Ureter (tissue), 1 donor: ENCODE measurements at regions not wholly inside any gene's neighbourhood (a gene's known extent, or its start where the extent isn't known, plus 50 kb on each side); places are given as distances from the start of the nearest gene placed in this dataset.

ENCODE experiments used
- DNase-seq: peaks from one replicate; pipeline ENCODE4 v3.0.0-alpha.2; 2020; ENCODE audit warnings: low spot score
- donor health status: DM: yes; HTN: yes; CAD: no.

DNA sequence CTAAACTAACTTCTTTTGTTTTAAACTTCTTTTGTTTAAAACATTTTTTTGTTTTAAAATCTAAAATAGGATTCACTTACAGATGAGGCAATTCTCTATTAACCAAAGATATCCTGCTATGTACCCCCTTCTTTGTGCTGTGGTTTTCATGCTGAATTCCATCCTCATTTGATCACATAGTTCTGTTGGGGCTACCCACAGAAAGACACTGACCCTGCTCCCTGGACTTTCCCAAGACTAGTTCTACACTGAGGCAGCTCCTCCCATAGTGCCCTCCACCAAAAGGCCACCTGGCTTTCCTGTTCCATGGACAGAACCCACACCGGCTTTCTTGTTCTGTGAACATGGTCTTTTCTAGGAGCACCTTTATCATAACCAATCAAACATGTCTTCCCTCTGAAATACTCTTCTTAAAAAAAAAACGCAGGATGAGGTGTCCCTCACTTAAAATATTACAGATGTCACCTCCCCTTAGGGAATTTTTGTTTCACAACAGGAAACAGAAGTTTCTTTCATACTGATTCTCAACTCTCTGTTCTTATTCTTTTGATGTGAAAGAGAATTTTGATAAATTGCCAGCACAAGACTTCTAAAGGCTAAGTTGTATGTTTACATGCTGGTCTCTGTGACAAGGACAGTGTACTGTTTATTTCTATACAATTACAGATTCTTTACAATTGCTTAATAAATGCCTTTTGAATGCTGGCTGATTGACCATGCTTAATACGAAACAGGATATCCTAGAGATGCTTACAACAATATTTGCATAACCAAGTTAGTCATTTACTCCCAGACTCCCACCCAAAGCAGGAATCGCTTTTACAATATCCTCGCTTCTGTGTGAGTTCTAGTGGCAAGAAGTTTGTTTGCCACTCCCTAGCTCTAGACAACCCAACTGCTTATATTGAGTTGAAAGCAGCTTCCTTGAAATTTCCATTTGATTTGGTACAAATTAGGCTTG, 300.4 kb downstream of the DTWD2 start:
- DNase-seq: no peak

- DNase-seq: no peak
Observed at GRCh38 chr5:118687100-118687499, 301.2 kb downstream of the DTWD2 start.

- no peak for DNase-seq
Observed at GRCh38 chr5:118681655-118682054, 306.7 kb downstream of the DTWD2 start.

GRCh38 chr5:118679264-118679940, 308.9 kb downstream of the DTWD2 start:
- DNase-seq: no peak

GRCh38 chr5:118678746-118679145, 309.6 kb downstream of the DTWD2 start:
- no peak for DNase-seq

- no peak for DNase-seq
Observed at GRCh38 chr5:118675247-118675646, 313.1 kb downstream of the DTWD2 start.

GRCh38 chr5:118657576-118657975, 330.8 kb downstream of the DTWD2 start:
- DNase-seq: no peak

- no peak for DNase-seq
Observed at GRCh38 chr5:118653872-118654271, 334.5 kb downstream of the DTWD2 start.

- no peak for DNase-seq
Observed at GRCh38 chr5:118653183-118653582, 335.2 kb downstream of the DTWD2 start.

GRCh38 chr5:118651002-118651401, 337.3 kb downstream of the DTWD2 start:
- DNase-seq: no peak

- DNase-seq: no peak
Observed at GRCh38 chr5:118647587-118647986, 340.8 kb downstream of the DTWD2 start.

DNA sequence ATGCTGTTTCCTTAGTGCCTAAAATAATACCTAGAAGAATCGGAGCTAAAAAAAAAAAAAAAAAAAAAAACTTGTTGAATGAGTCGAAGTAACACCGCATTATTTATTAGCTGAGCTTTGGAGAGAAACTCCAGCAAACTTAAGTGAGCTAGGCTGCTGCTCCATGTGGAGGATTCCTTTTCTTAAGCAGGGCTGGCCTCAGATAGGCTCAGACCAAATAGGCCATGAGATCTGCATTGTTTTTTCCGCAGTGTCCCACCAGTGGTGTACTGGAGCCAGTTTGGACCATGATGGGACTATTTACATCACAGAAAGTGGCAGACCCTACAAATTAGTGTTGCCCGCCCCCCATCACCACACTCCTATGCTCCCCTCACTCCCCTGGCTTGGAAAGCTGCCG, 341.4 kb downstream of the DTWD2 start:
- no peak for DNase-seq

- no peak for DNase-seq
Observed at GRCh38 chr5:118637947-118638670, 350.2 kb downstream of the DTWD2 start.

DNA sequence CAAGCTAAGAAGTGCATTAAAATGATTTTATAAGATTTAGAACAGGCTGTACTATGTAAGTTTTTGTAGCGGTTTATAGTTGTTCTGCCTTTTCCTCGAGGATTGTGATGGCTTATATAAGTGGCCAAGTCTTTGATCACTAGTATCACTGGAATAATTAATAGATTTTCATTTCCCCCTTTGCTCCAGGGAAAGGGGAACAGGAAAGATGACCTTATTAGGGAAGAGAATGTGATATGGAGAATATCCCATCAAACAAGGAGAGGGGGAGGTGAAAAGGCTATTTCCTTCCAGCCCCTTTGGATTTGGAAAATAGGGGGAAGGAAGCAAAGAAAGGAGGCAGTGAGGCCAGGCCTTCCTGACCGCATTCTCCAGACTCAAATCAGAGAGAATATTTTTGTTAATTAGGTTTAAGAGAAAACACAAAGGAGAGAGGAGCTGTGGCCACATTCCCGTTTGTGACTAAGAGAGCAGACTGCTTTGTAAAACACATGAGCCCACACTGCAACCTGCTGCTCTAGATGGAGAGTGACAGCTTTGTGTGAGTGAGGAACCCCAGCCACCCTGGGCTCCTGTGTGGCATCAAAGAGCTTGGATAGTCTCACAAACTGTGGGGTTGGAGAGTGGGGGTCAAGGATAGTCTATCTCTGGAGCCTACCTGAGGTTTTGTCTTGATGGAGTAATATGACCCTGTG, 359.5 kb downstream of the DTWD2 start:
- no peak for DNase-seq

- no peak for DNase-seq
Observed at GRCh38 chr5:118620233-118620632, 368.1 kb downstream of the DTWD2 start.

DNA sequence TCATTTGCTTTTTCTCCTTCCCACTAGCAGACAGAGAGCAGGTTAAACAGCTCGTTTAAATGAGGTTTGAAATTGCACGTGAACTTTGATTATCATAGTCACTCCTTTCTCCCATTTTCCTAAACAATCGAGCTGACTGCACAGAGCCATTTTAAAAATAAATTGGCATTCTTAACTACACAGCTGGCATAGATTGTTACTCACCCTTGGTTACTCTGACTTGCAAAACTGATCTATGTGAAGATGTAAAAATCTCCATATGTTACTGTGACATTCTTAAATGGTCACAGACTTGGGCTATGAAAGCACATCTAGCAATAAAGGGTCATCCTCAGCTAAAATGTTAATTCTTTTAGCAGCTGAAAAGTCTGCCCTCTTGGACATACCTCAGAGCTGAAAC, 368.5 kb downstream of the DTWD2 start:
- no peak for DNase-seq

- no peak for DNase-seq
Observed at GRCh38 chr5:118616281-118616680, 372.1 kb downstream of the DTWD2 start.

- DNase-seq: no peak
Observed at GRCh38 chr5:118614731-118615456, 373.5 kb downstream of the DTWD2 start.

DNA sequence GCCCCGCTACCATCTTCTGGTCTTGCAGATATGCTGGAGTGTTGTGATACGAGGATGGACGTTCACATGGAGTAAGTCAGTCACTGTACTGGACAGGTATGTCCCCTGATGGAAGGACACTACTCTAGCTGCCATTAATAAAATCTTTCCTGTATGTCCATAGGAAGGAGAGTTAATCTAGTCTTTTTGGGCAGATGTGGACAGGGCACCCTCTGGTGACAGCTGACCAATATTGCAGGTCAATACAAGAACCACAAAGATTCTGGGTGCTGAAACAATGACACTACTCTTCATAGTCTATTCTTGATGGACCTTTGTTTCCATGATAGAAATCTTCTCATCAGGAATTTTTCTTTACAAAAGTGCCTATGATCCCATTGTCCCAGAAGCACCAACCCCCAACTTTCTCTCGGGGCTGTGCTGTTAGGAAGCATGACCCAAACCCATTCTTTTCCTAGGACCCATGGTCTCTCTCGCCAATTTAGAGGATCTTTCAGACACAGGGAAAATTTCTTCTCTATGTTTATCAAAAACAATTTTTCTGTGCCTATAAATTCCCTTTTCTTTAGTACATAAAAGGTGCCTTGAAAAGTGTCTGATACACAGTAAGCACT, 376.9 kb downstream of the DTWD2 start:
- no peak for DNase-seq

DNA sequence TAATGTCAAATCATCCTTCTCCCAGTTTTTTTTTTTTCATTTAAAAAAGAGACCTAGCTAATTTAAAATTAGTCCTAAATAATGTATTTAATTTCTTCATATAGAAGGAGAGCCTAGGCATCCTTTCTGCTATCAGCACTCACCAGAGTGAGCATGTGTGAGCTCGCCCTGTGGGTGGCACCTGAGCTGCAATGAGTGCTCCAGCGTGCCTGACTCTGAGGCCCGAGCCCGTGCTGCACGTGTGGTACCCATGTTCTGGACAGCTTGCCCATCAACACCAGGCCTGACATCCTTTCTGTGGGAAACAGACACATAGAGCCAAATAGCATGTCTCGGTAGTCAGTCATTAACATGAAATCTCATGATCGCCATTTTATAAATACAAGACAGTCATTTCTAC, 381.4 kb downstream of the DTWD2 start:
- no peak for DNase-seq

DNA sequence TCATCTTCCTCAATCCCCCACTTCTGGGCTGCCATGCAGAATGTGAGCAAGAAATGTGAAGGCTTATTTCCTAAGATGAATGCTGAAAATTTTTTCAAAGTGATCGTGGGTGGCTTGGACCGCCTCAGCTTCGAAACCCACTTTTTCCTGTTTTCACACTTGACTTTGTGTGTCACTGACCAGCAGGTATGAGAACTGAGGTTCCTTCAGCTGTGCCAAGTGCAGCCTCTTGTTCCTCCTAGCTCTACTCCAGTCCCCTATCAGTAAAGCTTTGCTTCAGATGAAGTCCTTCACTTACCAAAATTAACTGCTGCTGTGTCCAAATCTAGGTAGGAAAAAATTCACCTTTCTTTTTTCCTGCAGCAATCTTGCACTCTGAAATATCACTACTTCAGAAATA, 382.6 kb downstream of the DTWD2 start:
- no peak for DNase-seq
